CD4-positive, alpha-beta T cell (primary cell): ENCODE measurements at regions not wholly inside any gene's neighbourhood (a gene's known extent, or its start where the extent isn't known, plus 50 kb on each side); places are given as distances from the start of the nearest gene placed in this dataset.

Experiments used
- ATAC-seq: fragments of 200-7000 bp; cut with Tn5 transposase; one replicate; pipeline ENCODE4 v1.10.0; 2022; ENCODE audit warnings: mild to moderate bottlenecking; ENCODE audit not compliant: poor library complexity
- CTCF ChIA-PET: fragments of 350-600 bp; sonication (Branson Sonifier 250); formaldehyde crosslinking; loops from one replicate; lab custom pipeline; 2021; ENCODE audit warnings: antibody characterized with exemption, inconsistent platforms; lab: Charles Lee
- POLR2A ChIA-PET: fragments of 350-600 bp; sonication (Branson Sonifier 250); formaldehyde crosslinking; loops from one replicate; lab custom pipeline; 2021; ENCODE audit warnings: antibody characterized with exemption, inconsistent platforms; lab: Charles Lee
- DNase-seq, 14 experiments: peaks; one replicate each; pipeline ENCODE4 v3.0.0-alpha.2; 2013 to 2020; ENCODE audit warnings: mixed read lengths in 2 of 14
- H3K27ac ChIP-seq, 2 donors: one replicate each; pipeline versions ENCODE4 v1.5.1 to v1.7.0; 2013; ENCODE audit warnings: low read length in 2 of 2, low read depth in 1 of 2, mild to moderate bottlenecking in 1 of 2
- H3K27me3 ChIP-seq, 2 experiments: 1 replicate in 1 of 2; 2 replicates in 1 of 2; pipeline versions ENCODE4 v1.6.1 to v1.7.0; 2013; ENCODE audit warnings: low read length in 2 of 2, control low read depth in 1 of 2, mild to moderate bottlenecking in 1 of 2, moderate library complexity in 1 of 2; ENCODE audit not compliant: insufficient read depth in 2 of 2, control insufficient read depth in 1 of 2
- H3K36me3 ChIP-seq: one replicate; pipeline ENCODE4 v1.6.1; 2013; ENCODE audit warnings: low read length, control low read depth; ENCODE audit not compliant: insufficient read depth
- H3K4me1 ChIP-seq: one replicate; pipeline ENCODE4 v1.6.1; 2013; ENCODE audit warnings: low read length, control low read depth; ENCODE audit not compliant: insufficient read depth
- H3K4me3 ChIP-seq: one replicate; pipeline ENCODE4 v1.5.1; 2013; ENCODE audit warnings: mild to moderate bottlenecking, low read length, moderate library complexity
- H3K9me3 ChIP-seq, 2 experiments: 1 replicate in 1 of 2; 2 replicates in 1 of 2; pipeline versions ENCODE4 v1.6.1 to v1.7.0; 2013; ENCODE audit warnings: low read length in 2 of 2, mild to moderate bottlenecking in 2 of 2, control low read depth in 1 of 2, moderate library complexity in 1 of 2; ENCODE audit not compliant: control insufficient read depth in 1 of 2, insufficient read depth in 1 of 2
- H3K27ac Mint-ChIP-seq: one replicate; pipeline ENCODE4 v1.8.0; 2020; ENCODE audit warnings: mixed read lengths
- H3K27me3 Mint-ChIP-seq: one replicate; pipeline ENCODE4 v1.8.0; 2021; ENCODE audit warnings: mixed read lengths
- H3K36me3 Mint-ChIP-seq: one replicate; pipeline ENCODE4 v1.8.0; 2021; ENCODE audit warnings: low read depth, mixed read lengths
- H3K4me1 Mint-ChIP-seq: one replicate; pipeline ENCODE4 v1.8.0; 2021; ENCODE audit warnings: low read depth, mixed read lengths
- H3K4me3 Mint-ChIP-seq: one replicate; pipeline ENCODE4 v1.8.0; 2020; ENCODE audit warnings: mild to moderate bottlenecking, mixed read lengths
- H3K9me3 Mint-ChIP-seq: one replicate; pipeline ENCODE4 v1.8.0; 2020; ENCODE audit warnings: mixed read lengths
- intact Hi-C, 2 experiments: fragments of 100-400 bp; cut with DNase I in 1 of 2; cut with micrococcal nuclease in 1 of 2; formaldehyde crosslinking; loops; one replicate each; pipeline versions ENCODE4 v1.15.1 to v1.9.0; 2023 to 2025; cut with DNase I, micrococcal nuclease
- TF ChIP-seq, protein P1 (sequence below): fragments of 200-600 bp; IDR thresholded peaks from one replicate; pipeline ENCODE4 v1.8.0; 2022; ENCODE audit warnings: antibody characterized with exemption, mild to moderate bottlenecking

DNA sequence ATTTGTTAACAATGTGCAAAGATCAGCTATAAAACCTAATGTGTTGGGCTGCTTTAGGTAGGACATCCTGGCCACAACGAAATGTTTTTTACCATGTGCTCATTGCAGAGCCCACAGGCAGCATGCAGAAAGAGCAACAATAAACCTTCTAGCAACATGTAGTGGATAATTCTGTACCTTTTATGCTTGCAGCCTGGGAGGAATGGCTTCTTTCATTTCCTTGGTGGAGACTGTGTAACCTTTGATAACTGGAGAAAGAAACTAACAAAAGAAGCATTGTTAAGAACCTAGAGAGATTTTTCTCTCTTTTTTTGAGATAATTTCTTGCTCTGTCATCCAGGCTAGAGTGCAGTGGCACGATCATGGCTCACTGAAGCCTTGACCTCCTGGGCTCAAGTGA is 225.5 kb upstream of the PRICKLE1 start:
- TF ChIP-seq, protein P1, sequence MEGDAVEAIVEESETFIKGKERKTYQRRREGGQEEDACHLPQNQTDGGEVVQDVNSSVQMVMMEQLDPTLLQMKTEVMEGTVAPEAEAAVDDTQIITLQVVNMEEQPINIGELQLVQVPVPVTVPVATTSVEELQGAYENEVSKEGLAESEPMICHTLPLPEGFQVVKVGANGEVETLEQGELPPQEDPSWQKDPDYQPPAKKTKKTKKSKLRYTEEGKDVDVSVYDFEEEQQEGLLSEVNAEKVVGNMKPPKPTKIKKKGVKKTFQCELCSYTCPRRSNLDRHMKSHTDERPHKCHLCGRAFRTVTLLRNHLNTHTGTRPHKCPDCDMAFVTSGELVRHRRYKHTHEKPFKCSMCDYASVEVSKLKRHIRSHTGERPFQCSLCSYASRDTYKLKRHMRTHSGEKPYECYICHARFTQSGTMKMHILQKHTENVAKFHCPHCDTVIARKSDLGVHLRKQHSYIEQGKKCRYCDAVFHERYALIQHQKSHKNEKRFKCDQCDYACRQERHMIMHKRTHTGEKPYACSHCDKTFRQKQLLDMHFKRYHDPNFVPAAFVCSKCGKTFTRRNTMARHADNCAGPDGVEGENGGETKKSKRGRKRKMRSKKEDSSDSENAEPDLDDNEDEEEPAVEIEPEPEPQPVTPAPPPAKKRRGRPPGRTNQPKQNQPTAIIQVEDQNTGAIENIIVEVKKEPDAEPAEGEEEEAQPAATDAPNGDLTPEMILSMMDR = no peak
- Mint-ChIP-seq H3K27me3 (no peaks in the 10 kb centered on the region), H3K9me3 (peaks cover 2% of the 10 kb centered on the region)

DNA sequence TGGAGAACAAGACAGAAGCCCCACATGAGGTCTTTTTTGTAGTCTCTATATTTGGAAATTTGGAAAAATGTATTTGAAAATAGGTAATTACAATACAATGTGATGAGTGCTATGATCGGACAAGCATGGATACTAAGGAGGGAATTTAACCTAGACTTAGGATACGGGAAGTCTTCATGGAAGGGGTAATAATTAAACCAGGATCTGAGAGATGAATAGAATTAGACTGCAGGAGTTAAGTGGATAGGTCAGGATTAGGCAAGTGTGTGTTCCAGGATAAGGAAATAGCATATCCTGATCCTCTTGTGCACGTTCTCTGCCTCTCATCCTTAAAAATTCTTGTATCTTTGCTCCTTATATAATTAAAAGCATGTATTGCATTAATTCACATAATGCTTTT is 223.3 kb upstream of the PRICKLE1 start:
- Mint-ChIP-seq H3K27me3 (no peaks in the 10 kb centered on the region), H3K27ac (no peak overlapping the region), H3K36me3 (no peaks in the 10 kb centered on the region), H3K4me3 (no peak overlapping the region), H3K9me3 (peaks cover 4% of the 10 kb centered on the region), H3K4me1 (no peaks in the 10 kb centered on the region)
- no peak for DNase-seq
- ChIA-PET POLR2A (no interaction called here), CTCF (no interaction called here)
- no peak overlapping the region for H3K4me3 ChIP-seq
- H3K4me1 ChIP-seq = no peaks in the 10 kb centered on the region
- H3K36me3 ChIP-seq = no peaks in the 10 kb centered on the region
- H3K27me3 ChIP-seq = no peaks in the 10 kb centered on the region
- intact Hi-C loops = no loop called here
- H3K27ac ChIP-seq = no peak overlapping the region
- TF ChIP-seq, protein P1 = no peak
- H3K9me3 ChIP-seq = no peaks in the 10 kb centered on the region
- ATAC-seq = no peak

More for the DNA sequence above, 225.5 kb upstream of the PRICKLE1 start:
- H3K36me3 ChIP-seq = no peaks in the 10 kb centered on the region
- H3K27me3 ChIP-seq = no peaks in the 10 kb centered on the region
- no peak overlapping the region for H3K27ac ChIP-seq
- no peak overlapping the region for H3K4me3 ChIP-seq
- no peaks in the 10 kb centered on the region for H3K4me1 Mint-ChIP-seq
- H3K36me3 Mint-ChIP-seq = no peaks in the 10 kb centered on the region
- ChIA-PET POLR2A (no interaction called here), CTCF (no interaction called here)
- DNase-seq (no peak), ATAC-seq (no peak)
- H3K27ac Mint-ChIP-seq = no peak overlapping the region
- no peak overlapping the region for H3K4me3 Mint-ChIP-seq
- intact Hi-C loops = no loop called here
- H3K4me1 ChIP-seq = no peaks in the 10 kb centered on the region
- H3K9me3 ChIP-seq = no peaks in the 10 kb centered on the region

DNA sequence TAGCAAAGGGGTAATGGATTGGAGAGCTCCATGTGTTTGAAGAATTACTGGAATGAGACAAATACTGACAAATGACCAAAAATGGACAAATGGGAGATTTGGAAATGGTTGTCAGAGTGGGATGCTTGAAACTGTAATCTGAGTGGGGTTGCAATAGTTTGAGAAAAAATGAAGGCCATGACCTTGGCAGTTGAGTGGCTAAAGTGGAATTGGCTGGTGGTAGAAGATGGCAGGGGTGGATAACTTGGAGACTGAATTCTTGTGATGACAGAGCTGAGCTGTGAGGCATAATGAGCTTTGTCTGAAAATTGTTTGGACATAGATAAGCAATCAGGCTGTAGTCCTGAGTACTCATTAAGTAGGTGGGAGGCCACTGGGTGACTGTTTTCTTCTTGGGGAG is 222.5 kb upstream of the PRICKLE1 start:
- TF ChIP-seq, protein P1 = no peak
- Histone ChIP-seq H3K4me3 (no peak overlapping the region), H3K27ac (no peak overlapping the region), H3K9me3 (no peaks in the 10 kb centered on the region), H3K4me1 (no peaks in the 10 kb centered on the region), H3K27me3 (no peaks in the 10 kb centered on the region), H3K36me3 (no peaks in the 10 kb centered on the region)
- H3K27me3 Mint-ChIP-seq = no peaks in the 10 kb centered on the region
- H3K4me1 Mint-ChIP-seq = no peaks in the 10 kb centered on the region
- ChIA-PET CTCF (no interaction called here), POLR2A (no interaction called here)
- intact Hi-C loops = no loop called here
- ATAC-seq (no peak), DNase-seq (no peak)
- no peak overlapping the region for H3K4me3 Mint-ChIP-seq
- H3K27ac Mint-ChIP-seq = no peak overlapping the region
- peaks cover 4% of the 10 kb centered on the region for H3K9me3 Mint-ChIP-seq
- no peaks in the 10 kb centered on the region for H3K36me3 Mint-ChIP-seq
